Keratinocyte (primary cell): ENCODE measurements at regions not wholly inside any gene's neighbourhood (a gene's known extent, or its start where the extent isn't known, plus 50 kb on each side); places are given as distances from the start of the nearest gene placed in this dataset.

ENCODE experiments used
- DNase-seq: peaks from one replicate; pipeline ENCODE4 v3.0.0-alpha.2; 2011; ENCODE audit warnings: low read depth, missing footprints, low spot score
- FAIRE-seq: peaks from 2 replicates; lab custom pipeline; 2011; peaks lifted over from hg19 to GRCh38; lab: Jason Lieb, UNC
- H2AFZ ChIP-seq: 2 replicates; pipeline ENCODE4 v1.6.0; 2012; ENCODE audit warnings: low read length, control low read depth, inconsistent platforms; ENCODE audit not compliant: control insufficient read depth
- H3K27ac ChIP-seq: 2 replicates; pipeline ENCODE4 v1.5.1; 2011; ENCODE audit warnings: low read length; ENCODE audit not compliant: control insufficient read depth, insufficient read depth
- H3K27me3 ChIP-seq: 3 replicates; pipeline ENCODE4 v1.6.0; 2011; ENCODE audit warnings: low read length; ENCODE audit not compliant: control insufficient read depth, insufficient read depth; ENCODE audit errors: extremely low read depth
- H3K36me3 ChIP-seq, 2 experiments: 2 replicates in 1 of 2; 3 replicates in 1 of 2; pipeline ENCODE4 v1.5.1; 2011; ENCODE audit warnings: low read length in 2 of 2, mild to moderate bottlenecking in 1 of 2; ENCODE audit not compliant: control insufficient read depth in 2 of 2, insufficient read depth in 2 of 2; ENCODE audit errors: extremely low read depth in 1 of 2
- H3K4me1 ChIP-seq: 3 replicates; pipeline ENCODE4 v1.5.1; 2011; ENCODE audit warnings: low read length; ENCODE audit not compliant: control insufficient read depth, insufficient read depth; ENCODE audit errors: extremely low read depth
- H3K4me2 ChIP-seq: 3 replicates; pipeline ENCODE4 v1.6.0; 2011; ENCODE audit warnings: low read depth, low read length; ENCODE audit not compliant: control insufficient read depth, insufficient read depth; ENCODE audit errors: extremely low read depth
- H3K4me3 ChIP-seq, 3 experiments: fragments of 200-600 bp in 1 of 3; sonication (generic) in 1 of 3; 2 replicates in 2 of 3; 3 replicates in 1 of 3; pipeline ENCODE4 v1.5.1; 2011 to 2016; ENCODE audit warnings: low read length in 3 of 3, mild to moderate bottlenecking in 3 of 3, control low read depth in 2 of 3, inconsistent platforms in 1 of 3, low read depth in 1 of 3, mixed read lengths in 1 of 3, mixed run types in 1 of 3, moderate library complexity in 1 of 3; ENCODE audit not compliant: control insufficient read depth in 2 of 3, insufficient read depth in 2 of 3; ENCODE audit errors: extremely low read depth in 1 of 3
- H3K79me2 ChIP-seq: 2 replicates; pipeline ENCODE4 v1.6.0; 2012; ENCODE audit warnings: low read length; ENCODE audit not compliant: control insufficient read depth, insufficient read depth
- H3K9ac ChIP-seq: 3 replicates; pipeline ENCODE4 v1.6.0; 2011; ENCODE audit warnings: low read length; ENCODE audit not compliant: control insufficient read depth, insufficient read depth; ENCODE audit errors: extremely low read depth
- H3K9me1 ChIP-seq: 3 replicates; pipeline ENCODE4 v1.6.0; 2011; ENCODE audit warnings: low read length; ENCODE audit not compliant: control insufficient read depth, insufficient read depth; ENCODE audit errors: extremely low read depth
- H3K9me3 ChIP-seq: 2 replicates; pipeline ENCODE4 v1.5.1; 2012; ENCODE audit warnings: low read depth, low read length; ENCODE audit not compliant: control insufficient read depth
- H4K20me1 ChIP-seq: 3 replicates; pipeline ENCODE4 v1.6.0; 2011; ENCODE audit warnings: low read length; ENCODE audit not compliant: control insufficient read depth, insufficient read depth; ENCODE audit errors: extremely low read depth
- CTCF ChIP-seq, 3 experiments: IDR thresholded peaks in 1 of 3; conservative IDR thresholded peaks in 1 of 3; optimal IDR thresholded peaks in 1 of 3; 2 replicates in 2 of 3; 3 replicates in 1 of 3; pipeline versions ENCODE3 to v1.5.1; 2011; ENCODE audit warnings: low read length in 3 of 3, mild to moderate bottlenecking in 3 of 3, moderate library complexity in 2 of 3, control low read depth in 1 of 3, inconsistent platforms in 1 of 3; ENCODE audit not compliant: insufficient read depth in 2 of 3; ENCODE audit errors: extremely low read depth in 1 of 3
- EZH2 ChIP-seq: IDR thresholded peaks from one replicate; pipeline ENCODE4 v1.6.1; 2012; ENCODE audit warnings: inconsistent platforms, mild to moderate bottlenecking, low read length, moderate library complexity
- dilution Hi-C: fragments of 300-500 bp; cut with MboI; formaldehyde crosslinking; loops from one replicate; pipeline ENCODE4 v1.7.0; 2020; ENCODE audit warnings: low sequenced_read_pairs; ENCODE audit not compliant: extremely low pct_ligation_motif_present

DNA sequence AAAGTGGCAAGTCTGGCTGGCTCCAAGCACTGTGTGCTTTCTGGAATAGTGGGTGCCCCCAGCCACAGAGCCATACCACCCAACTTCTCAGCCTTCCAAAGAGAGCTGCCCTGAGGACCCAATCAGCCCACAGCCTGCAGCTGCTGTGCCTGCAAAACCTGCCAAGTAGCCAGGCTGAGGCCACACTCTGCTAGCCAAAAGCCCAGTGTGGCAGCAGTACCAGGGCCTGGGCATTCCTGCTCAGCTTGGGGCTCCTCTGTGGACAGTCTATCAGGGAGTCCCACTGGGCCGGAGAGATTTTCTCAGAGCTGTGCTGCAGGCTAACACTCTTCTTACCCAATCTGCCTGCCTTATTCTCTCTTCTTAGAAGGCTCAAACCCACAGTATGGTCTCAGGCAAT, 136.5 kb downstream of the TPRA1 start:
- FAIRE-seq (no peak), DNase-seq (no peak)
- H3K4me1 ChIP-seq: peaks cover 21% of the 10 kb centered on the region
- H3K27ac ChIP-seq: no peak overlapping the region
- TF ChIP-seq CTCF (optimal IDR thresholded peaks at IDR 0.05 in 1 of 3, IDR thresholded peaks at IDR 0.05 in 1 of 3, conservative IDR thresholded peaks at IDR 0.05 in 1 of 3; ENCODE audit: extremely low read depth in 1 of 3, insufficient read depth in 2 of 3, low read length in 3 of 3): no peak
- no peak for TF ChIP-seq EZH2
- H3K36me3 ChIP-seq: no peaks in the 10 kb centered on the region
- H2AFZ ChIP-seq: no peak overlapping the region
- no peak overlapping the region for H3K9ac ChIP-seq
- H3K27me3 ChIP-seq: no peaks in the 10 kb centered on the region
- H3K79me2 ChIP-seq: no peaks in the 10 kb centered on the region
- H3K9me3 ChIP-seq: no peaks in the 10 kb centered on the region
- no peaks in the 10 kb centered on the region for H4K20me1 ChIP-seq
- dilution Hi-C loops: no loop called here
- H3K9me1 ChIP-seq: no peaks in the 10 kb centered on the region
- no peak overlapping the region for H3K4me2 ChIP-seq
- H3K4me3 ChIP-seq: no peak overlapping the region

GRCh38 chr3:127452321-127452821, 138.2 kb downstream of the TPRA1 start:
- dilution Hi-C loops: no loop called here
- H3K4me2 ChIP-seq: no peak overlapping the region
- no peaks in the 10 kb centered on the region for H4K20me1 ChIP-seq
- H3K9me1 ChIP-seq: no peaks in the 10 kb centered on the region
- H3K27ac ChIP-seq: no peak overlapping the region
- no peak overlapping the region for H2AFZ ChIP-seq
- no peak overlapping the region for H3K4me3 ChIP-seq
- H3K4me1 ChIP-seq: peaks cover 21% of the 10 kb centered on the region
- H3K79me2 ChIP-seq: no peaks in the 10 kb centered on the region
- TF ChIP-seq EZH2: no peak
- no peak overlapping the region for H3K9ac ChIP-seq
- H3K9me3 ChIP-seq: no peaks in the 10 kb centered on the region
- no peak for FAIRE-seq
- DNase-seq: no peak
- no peaks in the 10 kb centered on the region for H3K27me3 ChIP-seq
- H3K36me3 ChIP-seq: no peaks in the 10 kb centered on the region

DNA sequence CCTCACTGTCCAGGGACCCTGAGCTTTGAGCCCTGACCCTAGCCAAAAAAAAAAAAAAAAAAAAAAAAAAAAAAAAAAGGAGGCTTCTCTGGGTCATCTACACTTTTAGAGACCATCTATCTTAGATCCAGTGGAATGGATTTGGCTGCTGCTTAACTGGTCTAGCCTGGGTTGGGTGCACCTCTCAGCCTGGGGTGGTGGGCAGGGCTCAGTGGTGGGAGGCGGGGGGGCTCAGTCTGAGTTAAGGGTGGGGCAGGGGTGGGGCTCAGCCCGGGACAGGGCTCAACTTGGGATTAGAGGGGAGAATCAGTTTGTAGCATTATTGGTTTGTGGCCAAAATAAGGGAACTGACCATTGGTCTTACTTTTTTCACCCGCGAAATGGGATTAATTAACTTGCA, 139.2 kb downstream of the TPRA1 start:
- dilution Hi-C loops: no loop called here
- no peak for DNase-seq
- FAIRE-seq: no peak
- Histone ChIP-seq H3K79me2 (no peaks in the 10 kb centered on the region), H2AFZ (no peak overlapping the region), H3K27ac (no peak overlapping the region), H3K9me1 (no peaks in the 10 kb centered on the region), H4K20me1 (no peaks in the 10 kb centered on the region), H3K4me2 (no peak overlapping the region), H3K4me3 (no peak overlapping the region), H3K27me3 (no peaks in the 10 kb centered on the region), H3K4me1 (peaks cover 15% of the 10 kb centered on the region), H3K36me3 (no peaks in the 10 kb centered on the region), H3K9ac (no peak overlapping the region), H3K9me3 (no peaks in the 10 kb centered on the region)
- TF ChIP-seq CTCF (optimal IDR thresholded peaks at IDR 0.05 in 1 of 3, IDR thresholded peaks at IDR 0.05 in 1 of 3, conservative IDR thresholded peaks at IDR 0.05 in 1 of 3; ENCODE audit: extremely low read depth in 1 of 3, insufficient read depth in 2 of 3, low read length in 3 of 3) (no peak), EZH2 (no peak)
